ENCODE measurements at regions not wholly inside any gene's neighbourhood (a gene's known extent, or its start where the extent isn't known, plus 50 kb on each side); places are given as distances from the start of the nearest gene placed in this dataset.
A peak's percentile ranks its signal among the peaks of the same experiment; 100 is the strongest.
"Not testable (repeated sequence)": the region's sequence is repeated elsewhere in the genome, so short reads cannot be mapped to it uniquely, and the experiment has no call there.

GRCh38 chr17:30677550-30678249 is 146.8 kb downstream of the CRLF3 start:
- no peak for ATAC-seq
- intact Hi-C loops (cut with DNase I): no loop called here
- no peak overlapping the region for H3K4me3 ChIP-seq
- H3K36me3 ChIP-seq: no peaks in the 10 kb centered on the region
- no peaks in the 10 kb centered on the region for H3K4me1 ChIP-seq
- WGBS (ENCODE audit: insufficient coverage, low coverage, low lambda C conversion rate, missing lambda C conversion rate): 47% methylated on average over 3 of the region's 4 CpGs
- no peak for DNase-seq
- no peak for TF ChIP-seq CTCF (IDR thresholded peaks at IDR 0.05)
- TF ChIP-seq POLR2A (IDR thresholded peaks at IDR 0.05): no peak
- no peak overlapping the region for H3K27ac ChIP-seq
- no peaks in the 10 kb centered on the region for H3K27me3 ChIP-seq
- no peaks in the 10 kb centered on the region for H3K9me3 ChIP-seq

GRCh38 chr17:30675777-30676492 is 148.6 kb downstream of the CRLF3 start:
- not testable (repeated sequence) for ATAC-seq

GRCh38 chr17:30669217-30669649 is 155.3 kb downstream of the CRLF3 start:
- H3K27me3 ChIP-seq; H3K36me3 ChIP-seq; H3K4me3 ChIP-seq; intact Hi-C loops (cut with DNase I); DNase-seq; H3K9me3 ChIP-seq; H3K4me1 ChIP-seq; H3K27ac ChIP-seq: not testable (repeated sequence)
- WGBS (ENCODE audit: insufficient coverage, low coverage, low lambda C conversion rate, missing lambda C conversion rate): 20% methylated on average over 1 of the region's 9 CpGs
- ATAC-seq: peak in 1 of 4 donors; percentile 17

More at GRCh38 chr17:30675777-30676492, 148.6 kb downstream of the CRLF3 start:
- H3K4me1 ChIP-seq; H3K27me3 ChIP-seq; H3K36me3 ChIP-seq; H3K9me3 ChIP-seq; H3K4me3 ChIP-seq; intact Hi-C loops (cut with DNase I); H3K27ac ChIP-seq: not testable (repeated sequence)
- WGBS (ENCODE audit: insufficient coverage, low coverage, low lambda C conversion rate, missing lambda C conversion rate): 94% methylated on average over 2 of the region's 3 CpGs
- DNase-seq: peak in 1 of 3 donors; percentile 5

GRCh38 chr17:30668360-30669181 is 155.9 kb downstream of the CRLF3 start:
- ATAC-seq: peak; percentile 13 to 44 (median 30)
- WGBS (ENCODE audit: insufficient coverage, low coverage, low lambda C conversion rate, missing lambda C conversion rate): 29% methylated on average over 2 of the region's 31 CpGs
- DNase-seq; H3K27ac ChIP-seq; H3K36me3 ChIP-seq; H3K27me3 ChIP-seq; H3K9me3 ChIP-seq; intact Hi-C loops (cut with DNase I); H3K4me1 ChIP-seq; H3K4me3 ChIP-seq: not testable (repeated sequence)

- H3K9me3 ChIP-seq; DNase-seq; H3K27ac ChIP-seq; H3K4me1 ChIP-seq; H3K36me3 ChIP-seq; H3K27me3 ChIP-seq; intact Hi-C loops (cut with DNase I): not testable (repeated sequence)
- ATAC-seq: peak; percentile 42 to 67 (median 66)
- peak overlapping the region in 1 of 3 donors; percentile 26 for H3K4me3 ChIP-seq
- WGBS (ENCODE audit: insufficient coverage, low coverage, low lambda C conversion rate, missing lambda C conversion rate): 6% methylated on average over 20 of the region's 37 CpGs
Observed at GRCh38 chr17:30667657-30668359, 156.7 kb downstream of the CRLF3 start.

GRCh38 chr17:30666838-30667656 is 157.4 kb downstream of the CRLF3 start:
- peak in 1 of 4 donors; percentile 7 for ATAC-seq
- H3K4me3 ChIP-seq; intact Hi-C loops (cut with DNase I); H3K4me1 ChIP-seq; H3K36me3 ChIP-seq; H3K27me3 ChIP-seq; DNase-seq; H3K27ac ChIP-seq; H3K9me3 ChIP-seq: not testable (repeated sequence)
- 17% methylated on average over 9 of the region's 23 CpGs for WGBS (ENCODE audit: insufficient coverage, low coverage, low lambda C conversion rate, missing lambda C conversion rate)

- H3K36me3 ChIP-seq; H3K4me3 ChIP-seq; H3K9me3 ChIP-seq; H3K4me1 ChIP-seq; H3K27ac ChIP-seq; ATAC-seq; intact Hi-C loops (cut with DNase I); DNase-seq; H3K27me3 ChIP-seq: not testable (repeated sequence)
- WGBS (ENCODE audit: insufficient coverage, low coverage, low lambda C conversion rate, missing lambda C conversion rate): 17% methylated on average over 8 of the region's 12 CpGs
Observed at GRCh38 chr17:30663727-30664455, 160.6 kb downstream of the CRLF3 start.

GRCh38 chr17:30657148-30657547 is 167.3 kb downstream of the CRLF3 start:
- H3K9me3 ChIP-seq; intact Hi-C loops (cut with DNase I); H3K27me3 ChIP-seq; DNase-seq; ATAC-seq; H3K27ac ChIP-seq; H3K4me3 ChIP-seq; H3K4me1 ChIP-seq; H3K36me3 ChIP-seq: not testable (repeated sequence)
- 83% methylated on average over 1 of the region's 4 CpGs for WGBS (ENCODE audit: insufficient coverage, low coverage, low lambda C conversion rate, missing lambda C conversion rate)
